Endothelial cell of hepatic sinusoid (primary cell): ENCODE measurements at regions not wholly inside any gene's neighbourhood (a gene's known extent, or its start where the extent isn't known, plus 50 kb on each side); places are given as distances from the start of the nearest gene placed in this dataset.
"Not testable (repeated sequence)": the region's sequence is repeated elsewhere in the genome, so short reads cannot be mapped to it uniquely, and the experiment has no call there.

ENCODE experiments used
- in situ Hi-C: cut with HindIII; loops from 2 replicates; pipeline ENCODE4 v1.10.0; 2017; ENCODE audit warnings: low sequenced_read_pairs

GRCh38 chr18:3328532-3328931, 66.6 kb downstream of the MYL12B start:
- in situ Hi-C loops = no loop called here

- in situ Hi-C loops = no loop called here
Measured at GRCh38 chr18:3329471-3329870, 67.5 kb downstream of the MYL12B start.

- in situ Hi-C loops = loop anchor here (5.0 kb wide), 1 partner anchor 77 kb away; no protein-coding TSS in a partner anchor
Measured at GRCh38 chr18:3329872-3330271, 67.9 kb downstream of the MYL12B start.

- in situ Hi-C loops = loop anchor here (5.0 kb wide), 1 partner anchor 77 kb away; no protein-coding TSS in a partner anchor
Measured at GRCh38 chr18:3330622-3331021, 68.7 kb downstream of the MYL12B start.

- in situ Hi-C loops = loop anchor here (5.0 kb wide), 1 partner anchor 75 kb away; no protein-coding TSS in a partner anchor
Measured at GRCh38 chr18:3332376-3332775, 70.4 kb downstream of the MYL12B start.

- in situ Hi-C loops = loop anchor here (5.0 kb wide), 1 partner anchor 74 kb away; no protein-coding TSS in a partner anchor
Measured at GRCh38 chr18:3333056-3333720, 71.3 kb downstream of the MYL12B start.

GRCh38 chr18:3333721-3334386, 71.9 kb downstream of the MYL12B start:
- in situ Hi-C loops = loop anchor here (5.0 kb wide), 1 partner anchor 73 kb away; no protein-coding TSS in a partner anchor

- in situ Hi-C loops = no loop called here
Measured at GRCh38 chr18:3340015-3340681, 78.2 kb downstream of the MYL12B start.

- in situ Hi-C loops = no loop called here
Measured at GRCh38 chr18:3340682-3341097, 78.8 kb downstream of the MYL12B start.

- in situ Hi-C loops = no loop called here
Measured at GRCh38 chr18:3342628-3343027, 80.7 kb downstream of the MYL12B start.

- in situ Hi-C loops = no loop called here
Measured at GRCh38 chr18:3345452-3345851, 83.5 kb downstream of the MYL12B start.

GRCh38 chr18:3345885-3346284, 84.0 kb downstream of the MYL12B start:
- in situ Hi-C loops = no loop called here

- in situ Hi-C loops = no loop called here
Measured at GRCh38 chr18:3346487-3346886, 84.6 kb downstream of the MYL12B start.

GRCh38 chr18:3347286-3347803, 85.4 kb downstream of the MYL12B start:
- in situ Hi-C loops = no loop called here

GRCh38 chr18:3348176-3348575, 86.2 kb downstream of the MYL12B start:
- in situ Hi-C loops = no loop called here

GRCh38 chr18:3349046-3349841, 87.3 kb downstream of the MYL12B start:
- in situ Hi-C loops = not testable (repeated sequence)

- in situ Hi-C loops = no loop called here
Measured at GRCh38 chr18:3350021-3350420, 88.1 kb downstream of the MYL12B start.

- in situ Hi-C loops = no loop called here
Measured at GRCh38 chr18:3350566-3351527, 88.9 kb downstream of the MYL12B start.

GRCh38 chr18:3354506-3354905, 92.6 kb downstream of the MYL12B start:
- in situ Hi-C loops = no loop called here

GRCh38 chr18:3356614-3357013, 93.4 kb upstream of the TGIF1 start:
- in situ Hi-C loops = no loop called here
